ENCODE measurements at regions not wholly inside any gene's neighbourhood (a gene's known extent, or its start where the extent isn't known, plus 50 kb on each side); places are given as distances from the start of the nearest gene placed in this dataset.

DNA sequence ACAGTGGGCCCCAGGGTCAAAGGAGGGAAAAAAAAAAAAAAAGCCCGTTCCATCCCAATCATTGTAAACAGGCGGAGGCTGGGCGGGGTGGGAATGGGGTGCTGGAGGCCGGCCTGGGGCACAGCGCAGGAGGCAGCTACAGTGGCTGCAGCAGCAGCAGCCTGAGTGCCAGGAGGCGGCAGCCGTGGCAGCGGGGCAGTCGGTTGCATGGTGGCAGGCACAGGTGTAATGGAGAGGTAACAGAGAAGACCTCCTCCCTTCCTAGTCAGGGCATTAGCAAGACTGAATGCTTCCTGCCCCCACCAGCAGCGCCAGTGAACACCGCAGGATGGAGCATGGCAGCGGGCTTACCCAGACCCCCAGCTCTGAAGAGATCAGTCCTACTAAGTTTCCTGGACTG lies 279.1 kb upstream of the TTC14 start:
- TF ChIP-seq CHD2 (IDR thresholded peaks at IDR 0.05; ENCODE audit: low read length, partially characterized antibody) (no peak), PHF8 (IDR thresholded peaks at IDR 0.05; ENCODE audit: borderline replicate concordance, low read depth) (no peak), HOXB13 (CRISPR knock-in tag; IDR thresholded peaks at IDR 0.05; ENCODE audit: low read depth) (no peak), FOSB (CRISPR knock-in tag; IDR thresholded peaks at IDR 0.05) (no peak), MAZ (IDR thresholded peaks at IDR 0.05; ENCODE audit: borderline replicate concordance, low read depth, low read length) (no peak), GATA3 (IDR thresholded peaks at IDR 0.05; ENCODE audit: borderline replicate concordance) (no peak), CBX2 (IDR thresholded peaks at IDR 0.05; ENCODE audit: borderline replicate concordance, low read depth) (no peak), EHF (CRISPR knock-in tag; IDR thresholded peaks at IDR 0.05) (no peak), RARB (CRISPR knock-in tag; IDR thresholded peaks at IDR 0.05) (no peak), CBX8 (IDR thresholded peaks at IDR 0.05) (no peak), MYC (IDR thresholded peaks at IDR 0.05; ENCODE audit: borderline replicate concordance, low read length) (no peak)
- TF ChIP-seq, protein P1, sequence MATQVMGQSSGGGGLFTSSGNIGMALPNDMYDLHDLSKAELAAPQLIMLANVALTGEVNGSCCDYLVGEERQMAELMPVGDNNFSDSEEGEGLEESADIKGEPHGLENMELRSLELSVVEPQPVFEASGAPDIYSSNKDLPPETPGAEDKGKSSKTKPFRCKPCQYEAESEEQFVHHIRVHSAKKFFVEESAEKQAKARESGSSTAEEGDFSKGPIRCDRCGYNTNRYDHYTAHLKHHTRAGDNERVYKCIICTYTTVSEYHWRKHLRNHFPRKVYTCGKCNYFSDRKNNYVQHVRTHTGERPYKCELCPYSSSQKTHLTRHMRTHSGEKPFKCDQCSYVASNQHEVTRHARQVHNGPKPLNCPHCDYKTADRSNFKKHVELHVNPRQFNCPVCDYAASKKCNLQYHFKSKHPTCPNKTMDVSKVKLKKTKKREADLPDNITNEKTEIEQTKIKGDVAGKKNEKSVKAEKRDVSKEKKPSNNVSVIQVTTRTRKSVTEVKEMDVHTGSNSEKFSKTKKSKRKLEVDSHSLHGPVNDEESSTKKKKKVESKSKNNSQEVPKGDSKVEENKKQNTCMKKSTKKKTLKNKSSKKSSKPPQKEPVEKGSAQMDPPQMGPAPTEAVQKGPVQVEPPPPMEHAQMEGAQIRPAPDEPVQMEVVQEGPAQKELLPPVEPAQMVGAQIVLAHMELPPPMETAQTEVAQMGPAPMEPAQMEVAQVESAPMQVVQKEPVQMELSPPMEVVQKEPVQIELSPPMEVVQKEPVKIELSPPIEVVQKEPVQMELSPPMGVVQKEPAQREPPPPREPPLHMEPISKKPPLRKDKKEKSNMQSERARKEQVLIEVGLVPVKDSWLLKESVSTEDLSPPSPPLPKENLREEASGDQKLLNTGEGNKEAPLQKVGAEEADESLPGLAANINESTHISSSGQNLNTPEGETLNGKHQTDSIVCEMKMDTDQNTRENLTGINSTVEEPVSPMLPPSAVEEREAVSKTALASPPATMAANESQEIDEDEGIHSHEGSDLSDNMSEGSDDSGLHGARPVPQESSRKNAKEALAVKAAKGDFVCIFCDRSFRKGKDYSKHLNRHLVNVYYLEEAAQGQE (IDR thresholded peaks at IDR 0.05), result no peak
- TF ChIP-seq, protein P2, sequence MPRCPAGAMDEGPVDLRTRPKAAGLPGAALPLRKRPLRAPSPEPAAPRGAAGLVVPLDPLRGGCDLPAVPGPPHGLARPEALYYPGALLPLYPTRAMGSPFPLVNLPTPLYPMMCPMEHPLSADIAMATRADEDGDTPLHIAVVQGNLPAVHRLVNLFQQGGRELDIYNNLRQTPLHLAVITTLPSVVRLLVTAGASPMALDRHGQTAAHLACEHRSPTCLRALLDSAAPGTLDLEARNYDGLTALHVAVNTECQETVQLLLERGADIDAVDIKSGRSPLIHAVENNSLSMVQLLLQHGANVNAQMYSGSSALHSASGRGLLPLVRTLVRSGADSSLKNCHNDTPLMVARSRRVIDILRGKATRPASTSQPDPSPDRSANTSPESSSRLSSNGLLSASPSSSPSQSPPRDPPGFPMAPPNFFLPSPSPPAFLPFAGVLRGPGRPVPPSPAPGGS (IDR thresholded peaks at IDR 0.05), result no peak
- TF ChIP-seq, protein P3, sequence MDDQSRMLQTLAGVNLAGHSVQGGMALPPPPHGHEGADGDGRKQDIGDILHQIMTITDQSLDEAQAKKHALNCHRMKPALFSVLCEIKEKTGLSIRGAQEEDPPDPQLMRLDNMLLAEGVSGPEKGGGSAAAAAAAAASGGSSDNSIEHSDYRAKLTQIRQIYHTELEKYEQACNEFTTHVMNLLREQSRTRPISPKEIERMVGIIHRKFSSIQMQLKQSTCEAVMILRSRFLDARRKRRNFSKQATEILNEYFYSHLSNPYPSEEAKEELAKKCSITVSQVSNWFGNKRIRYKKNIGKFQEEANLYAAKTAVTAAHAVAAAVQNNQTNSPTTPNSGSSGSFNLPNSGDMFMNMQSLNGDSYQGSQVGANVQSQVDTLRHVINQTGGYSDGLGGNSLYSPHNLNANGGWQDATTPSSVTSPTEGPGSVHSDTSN (IDR thresholded peaks at IDR 0.05), result no peak
- POLR2A ChIA-PET, result no interaction called here
- no peaks in the 10 kb centered on the region for H3K4me1 ChIP-seq
- CTCF ChIA-PET, result no interaction called here
- H3K4me2 ChIP-seq, result no peak overlapping the region
- DNase-seq (ENCODE audit: low read depth in 1 of 2, low spot score in 1 of 2) (no peak), FAIRE-seq (no peak), ATAC-seq (no peak)
- H3K9me3 ChIP-seq, result no peaks in the 10 kb centered on the region
- no peak overlapping the region for H3K4me3 ChIP-seq
- H3K27ac ChIP-seq, result no peak overlapping the region
- WGBS (ENCODE audit: missing lambda C conversion rate), result 46% methylated on average over 11 of the region's 12 CpGs

DNA sequence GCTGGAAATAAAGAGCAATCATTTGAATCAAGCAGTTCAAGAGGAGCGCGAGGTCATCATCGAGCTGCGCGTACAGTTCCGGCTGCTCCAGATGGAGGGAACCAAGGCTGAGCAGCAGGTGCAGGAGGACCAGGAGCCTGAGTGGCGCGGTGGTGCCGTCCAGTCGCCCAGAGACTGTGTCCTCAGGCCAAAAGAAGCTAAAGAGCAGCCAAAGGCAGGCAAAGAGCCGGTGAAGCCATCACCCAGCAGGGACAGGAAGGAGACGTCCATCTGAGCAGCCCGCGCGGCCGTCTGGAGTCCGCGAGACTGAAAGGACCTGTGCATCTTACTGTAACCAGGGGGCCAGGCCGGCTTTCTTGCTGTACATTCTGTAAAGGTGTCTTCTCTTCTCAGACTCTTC lies 277.2 kb upstream of the TTC14 start:
- ChIA-PET POLR2A (no interaction called here), CTCF (no interaction called here)

More for the DNA sequence above, 277.2 kb upstream of the TTC14 start:
- Histone ChIP-seq H3K4me2 (no peak overlapping the region), H3K4me3 (no peak overlapping the region), H3K4me1 (no peaks in the 10 kb centered on the region), H3K9me3 (no peaks in the 10 kb centered on the region), H3K27ac (no peak overlapping the region)
- WGBS (ENCODE audit: missing lambda C conversion rate), result 66% methylated on average over 19 of the region's 19 CpGs
- no peak for FAIRE-seq
- no peak for DNase-seq (ENCODE audit: low read depth in 1 of 2, low spot score in 1 of 2)
- ATAC-seq, result no peak
- no peak for TF ChIP-seq HEYL (CRISPR knock-in tag; IDR thresholded peaks at IDR 0.05)
- TF ChIP-seq NFE2L2 (conservative IDR thresholded peaks at IDR 0.05; ENCODE audit: low read length), result no peak
- no peak for TF ChIP-seq RCOR1 (IDR thresholded peaks at IDR 0.05; ENCODE audit: low read depth, low read length)
- TF ChIP-seq, protein P4, sequence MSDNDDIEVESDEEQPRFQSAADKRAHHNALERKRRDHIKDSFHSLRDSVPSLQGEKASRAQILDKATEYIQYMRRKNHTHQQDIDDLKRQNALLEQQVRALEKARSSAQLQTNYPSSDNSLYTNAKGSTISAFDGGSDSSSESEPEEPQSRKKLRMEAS (IDR thresholded peaks at IDR 0.05), result no peak
- no peak for TF ChIP-seq SMC3 (IDR thresholded peaks at IDR 0.05)
- no peak for TF ChIP-seq NPAS2 (CRISPR knock-in tag; IDR thresholded peaks at IDR 0.05; ENCODE audit: borderline replicate concordance)
- TF ChIP-seq, protein P5, sequence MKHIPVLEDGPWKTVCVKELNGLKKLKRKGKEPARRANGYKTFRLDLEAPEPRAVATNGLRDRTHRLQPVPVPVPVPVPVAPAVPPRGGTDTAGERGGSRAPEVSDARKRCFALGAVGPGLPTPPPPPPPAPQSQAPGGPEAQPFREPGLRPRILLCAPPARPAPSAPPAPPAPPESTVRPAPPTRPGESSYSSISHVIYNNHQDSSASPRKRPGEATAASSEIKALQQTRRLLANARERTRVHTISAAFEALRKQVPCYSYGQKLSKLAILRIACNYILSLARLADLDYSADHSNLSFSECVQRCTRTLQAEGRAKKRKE (CRISPR knock-in tag; IDR thresholded peaks at IDR 0.05; ENCODE audit: low read depth), result no peak
- TF ChIP-seq POLR2AphosphoS2 (conservative IDR thresholded peaks at IDR 0.05; ENCODE audit: low read length), result no peak
- TF ChIP-seq, protein P2 (IDR thresholded peaks at IDR 0.05), result no peak
- no peak for TF ChIP-seq FOXS1 (CRISPR knock-in tag; IDR thresholded peaks at IDR 0.05)
- TF ChIP-seq NR3C1 (IDR thresholded peaks at IDR 0.05), result no peak
- no peak for TF ChIP-seq ZSCAN20 (CRISPR knock-in tag; IDR thresholded peaks at IDR 0.05)
- TF ChIP-seq FOSB (CRISPR knock-in tag; IDR thresholded peaks at IDR 0.05), result no peak
- no peak for TF ChIP-seq ZNF302 (CRISPR knock-in tag; IDR thresholded peaks at IDR 0.05)
- no peak for TF ChIP-seq RNF2 (IDR thresholded peaks at IDR 0.05; ENCODE audit: borderline replicate concordance, low read depth)
- TF ChIP-seq CHD4 (IDR thresholded peaks at IDR 0.05; ENCODE audit: borderline replicate concordance), result no peak
- TF ChIP-seq BHLHE40 (IDR thresholded peaks at IDR 0.05; ENCODE audit: low read depth, low read length), result no peak
- TF ChIP-seq, protein P3 (IDR thresholded peaks at IDR 0.05), result no peak
- no peak for TF ChIP-seq RFX5 (IDR thresholded peaks at IDR 0.05)
- no peak for TF ChIP-seq CHD2 (IDR thresholded peaks at IDR 0.05; ENCODE audit: low read length, partially characterized antibody)
